CD4-positive, alpha-beta T cell treated with Interleukin-6 for 4 hours (primary cell): ENCODE measurements at regions not wholly inside any gene's neighbourhood (a gene's known extent, or its start where the extent isn't known, plus 50 kb on each side); places are given as distances from the start of the nearest gene placed in this dataset.

Experiments
- DNase-seq: peaks from one replicate; pipeline ENCODE4 v3.0.0-alpha.2; 2020; ENCODE audit warnings: mixed read lengths

DNA sequence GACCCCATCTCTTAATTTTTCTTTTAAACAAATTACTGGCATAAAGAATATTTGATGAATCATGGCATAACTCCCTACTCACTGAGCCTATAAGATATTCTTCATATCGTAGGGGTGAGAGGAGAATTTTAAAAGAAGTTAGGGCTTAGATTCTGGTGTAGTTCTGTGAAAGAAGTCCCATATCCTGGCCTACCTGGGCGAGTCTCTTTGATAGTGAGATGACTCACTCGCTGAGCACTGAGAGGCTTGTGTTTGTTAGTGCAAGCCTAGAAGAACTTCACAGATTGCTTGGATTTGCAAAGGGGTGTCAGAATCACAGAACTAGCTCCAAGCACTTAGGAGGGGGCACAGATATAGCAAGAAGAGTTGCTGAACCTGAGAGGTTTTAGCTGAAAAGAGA, 133.8 kb upstream of the TMC3 start:
- no peak for DNase-seq

DNA sequence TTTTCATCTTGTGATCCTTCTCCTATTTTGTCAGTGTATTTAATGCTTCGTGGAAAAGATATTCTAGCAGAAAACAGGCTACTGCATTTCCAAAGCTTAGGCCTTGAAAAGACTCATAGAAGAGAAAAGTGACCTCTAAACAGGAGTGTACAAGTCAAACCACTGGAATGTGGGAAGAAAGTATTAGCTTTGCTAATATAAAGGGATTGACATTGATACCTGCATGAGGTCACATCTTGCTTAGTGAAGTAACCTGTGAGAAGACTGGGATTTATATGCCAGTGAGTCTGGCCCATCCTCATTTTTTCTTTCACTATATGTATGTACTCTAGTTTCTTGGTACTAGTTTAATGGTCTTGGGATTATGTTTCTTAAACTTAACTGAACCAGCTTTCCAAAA, 132.9 kb upstream of the TMC3 start:
- DNase-seq, result no peak

DNA sequence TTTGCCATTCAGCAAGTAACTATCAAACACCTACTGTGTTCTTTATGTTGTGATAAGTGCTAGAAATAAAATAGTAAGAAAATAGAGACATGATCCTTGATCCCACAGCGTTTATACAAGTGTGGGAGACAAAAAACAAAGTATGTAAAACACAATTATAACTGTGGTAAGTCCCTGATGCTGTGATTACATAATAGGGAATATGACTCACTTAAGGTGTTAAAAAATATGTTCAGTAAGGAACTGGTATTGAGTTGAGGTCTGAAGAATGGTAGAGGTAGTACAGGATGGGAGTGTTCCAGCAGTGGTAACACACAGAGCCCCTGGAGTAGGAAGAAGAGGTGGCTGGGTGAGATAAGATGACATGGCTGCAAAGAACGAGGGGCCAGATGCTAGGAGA, 132.1 kb upstream of the TMC3 start:
- no peak for DNase-seq

DNA sequence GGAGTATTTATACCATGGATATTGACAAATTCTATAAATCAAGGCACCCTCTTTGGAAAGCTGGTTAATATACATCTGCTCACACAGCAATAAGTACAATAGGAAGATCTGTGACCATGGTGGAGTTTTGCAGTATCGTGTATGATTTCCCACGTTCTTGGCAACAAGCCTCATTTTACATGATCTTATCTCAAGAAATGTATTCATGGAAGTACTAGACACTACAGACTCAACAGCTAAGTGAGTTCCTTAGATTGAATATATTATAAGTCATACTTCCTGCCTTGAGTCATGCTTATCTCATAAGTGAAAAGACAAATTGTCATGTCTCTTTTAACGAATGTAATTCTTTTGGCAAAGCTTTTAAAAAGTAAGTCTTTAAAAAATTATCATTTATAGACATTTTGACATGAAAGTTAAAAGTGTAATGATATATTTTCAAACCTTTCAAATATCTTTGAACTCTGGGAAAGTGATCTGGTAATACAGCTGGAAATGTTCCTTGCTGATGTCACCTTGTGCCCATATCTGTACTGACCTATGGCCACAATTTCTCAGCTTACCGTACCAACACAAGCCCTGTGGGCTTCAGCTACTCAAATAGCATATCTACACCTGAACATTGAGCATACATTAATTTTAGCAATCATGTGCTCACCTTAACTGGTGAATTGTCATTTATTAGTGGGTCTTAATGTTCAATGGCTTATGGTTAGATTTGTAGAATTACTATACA, 130.3 kb upstream of the TMC3 start:
- DNase-seq, result no peak

DNA sequence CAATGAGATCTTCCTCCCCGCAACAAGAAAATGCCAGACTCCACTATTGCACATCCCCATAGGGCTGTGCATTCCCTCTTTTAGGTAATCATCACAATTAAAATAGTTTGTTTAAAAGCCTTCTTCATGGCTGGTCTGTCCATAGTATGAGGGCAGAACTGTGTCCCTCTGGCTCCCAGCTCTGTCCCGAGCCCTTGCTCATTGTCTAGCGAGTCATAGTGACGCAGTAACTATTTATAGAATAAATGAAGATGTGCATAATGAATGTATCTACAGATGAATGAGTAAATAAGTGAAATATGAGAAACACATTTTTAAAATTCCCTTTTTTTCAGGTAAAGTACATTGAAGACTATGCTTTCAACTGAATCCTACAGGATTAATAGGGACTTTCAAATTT, 128.4 kb upstream of the TMC3 start:
- no peak for DNase-seq

DNA sequence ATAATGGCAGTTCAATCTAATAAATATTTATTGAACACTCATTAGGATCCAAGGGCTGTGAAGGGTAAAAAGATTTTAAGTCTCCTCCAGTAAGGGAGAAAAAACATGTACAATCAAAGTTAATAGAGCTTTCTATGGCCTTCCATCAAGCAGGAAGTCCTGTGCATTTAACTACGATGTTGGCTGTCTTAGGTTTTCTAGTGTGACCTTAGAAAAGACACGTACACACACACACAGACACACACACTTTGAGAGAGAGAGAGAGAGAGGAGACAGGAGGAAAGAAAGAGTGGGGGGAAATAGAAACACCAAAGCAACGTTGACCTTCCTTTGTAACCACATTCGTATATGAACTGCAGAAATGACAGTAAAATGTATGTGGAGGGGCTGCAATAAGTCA, 126.1 kb upstream of the TMC3 start:
- no peak for DNase-seq

DNA sequence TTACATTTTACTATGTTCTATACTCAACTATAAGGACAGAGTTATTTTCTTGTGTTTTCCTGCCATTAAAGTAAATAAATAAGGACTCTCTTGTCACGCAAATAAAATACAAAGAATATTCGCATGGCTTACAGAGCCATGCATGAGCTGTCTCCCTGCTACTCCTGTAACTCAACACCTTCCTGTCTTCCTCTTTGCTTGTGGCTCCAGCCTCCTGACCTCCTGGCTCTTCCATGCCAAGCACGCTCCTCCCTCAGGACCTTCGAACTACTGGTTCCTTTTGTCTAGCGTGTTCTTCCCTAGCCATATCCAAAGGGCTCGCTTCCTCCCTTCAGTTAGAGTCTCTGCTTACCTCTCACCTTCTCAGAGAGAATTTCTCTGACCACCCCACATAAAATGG, 124.3 kb upstream of the TMC3 start:
- no peak for DNase-seq

DNA sequence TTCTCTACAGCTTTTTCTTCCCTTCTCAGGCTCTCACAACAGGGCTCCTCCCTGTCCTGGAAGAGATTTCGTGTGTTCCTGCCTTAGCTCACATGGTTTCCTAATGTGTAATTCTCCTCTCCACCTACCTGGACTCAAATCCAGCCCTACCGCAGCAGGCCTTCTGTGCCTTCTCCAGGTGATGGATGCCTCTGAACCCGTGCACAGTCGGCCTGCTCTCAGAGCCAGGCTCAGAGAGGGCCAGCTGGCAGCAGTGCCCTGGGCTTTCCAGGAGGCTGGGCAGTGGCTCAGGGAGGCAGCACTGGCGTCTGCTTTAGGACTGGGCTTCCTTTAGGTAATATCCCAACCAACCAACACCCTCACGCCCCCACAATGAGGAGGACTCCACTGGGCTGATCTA, 123.2 kb upstream of the TMC3 start:
- DNase-seq, result no peak

DNA sequence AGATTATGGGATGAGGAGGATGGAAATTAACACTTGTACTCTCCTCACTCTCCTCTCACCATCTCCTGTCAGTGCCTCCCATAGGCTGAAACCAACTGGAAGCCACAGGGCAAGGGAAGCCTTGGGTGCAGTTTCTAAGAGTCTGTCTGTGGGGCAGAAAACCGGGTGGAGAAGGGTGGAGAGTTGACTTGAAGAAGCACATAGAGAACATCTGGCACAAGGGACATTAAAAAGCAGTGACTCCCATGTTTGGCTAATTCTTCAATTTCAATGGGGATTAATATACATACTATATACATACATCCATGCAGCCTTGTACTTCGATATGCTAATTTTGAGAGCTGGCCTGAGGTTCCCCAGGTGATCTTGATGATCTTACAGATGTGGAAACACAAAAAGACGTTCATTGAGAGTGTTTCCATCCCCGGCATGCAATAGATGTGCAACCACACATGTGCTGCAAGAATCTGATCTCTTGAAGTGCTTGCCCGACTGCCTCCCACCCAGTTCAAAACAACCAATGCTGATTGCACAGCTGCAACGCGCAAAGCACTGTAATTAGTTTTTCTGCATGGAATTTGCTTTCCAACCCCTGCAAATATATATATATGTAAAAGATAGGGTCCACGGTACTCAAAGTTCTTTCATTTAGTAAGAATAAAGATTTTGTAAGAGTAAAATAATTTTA, 121.9 kb upstream of the TMC3 start:
- DNase-seq, result no peak

DNA sequence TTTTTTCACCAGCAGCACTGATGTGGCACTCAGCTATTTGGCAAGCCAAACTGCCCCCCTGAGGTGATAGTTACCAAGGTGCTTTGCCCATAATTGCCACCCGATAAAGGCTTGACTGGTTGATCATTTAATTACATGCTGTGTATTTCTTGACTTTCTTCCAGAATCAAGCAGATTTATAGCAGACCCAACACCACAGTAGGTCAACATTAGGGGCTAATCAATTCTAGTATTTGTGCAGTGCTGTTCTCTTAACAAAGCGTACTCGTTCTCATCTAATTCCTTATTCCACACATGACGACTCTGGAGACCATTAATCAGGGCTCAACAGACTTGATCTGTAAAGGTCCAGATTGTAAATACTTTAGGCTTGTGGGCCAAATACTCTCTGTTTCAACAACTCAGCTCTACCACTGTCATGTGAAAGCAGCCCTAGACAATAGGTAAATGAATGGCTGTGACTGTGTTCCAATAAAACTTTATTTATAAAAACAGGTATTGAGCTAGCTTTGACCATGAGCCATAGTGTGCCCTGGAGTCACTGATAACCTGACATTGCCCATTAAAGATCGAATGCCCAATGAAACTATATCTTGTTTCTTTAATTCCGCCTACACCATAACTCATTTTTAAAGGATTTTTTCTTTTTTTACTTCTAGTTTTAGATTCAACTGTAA, 119.1 kb upstream of the TMC3 start:
- no peak for DNase-seq

DNA sequence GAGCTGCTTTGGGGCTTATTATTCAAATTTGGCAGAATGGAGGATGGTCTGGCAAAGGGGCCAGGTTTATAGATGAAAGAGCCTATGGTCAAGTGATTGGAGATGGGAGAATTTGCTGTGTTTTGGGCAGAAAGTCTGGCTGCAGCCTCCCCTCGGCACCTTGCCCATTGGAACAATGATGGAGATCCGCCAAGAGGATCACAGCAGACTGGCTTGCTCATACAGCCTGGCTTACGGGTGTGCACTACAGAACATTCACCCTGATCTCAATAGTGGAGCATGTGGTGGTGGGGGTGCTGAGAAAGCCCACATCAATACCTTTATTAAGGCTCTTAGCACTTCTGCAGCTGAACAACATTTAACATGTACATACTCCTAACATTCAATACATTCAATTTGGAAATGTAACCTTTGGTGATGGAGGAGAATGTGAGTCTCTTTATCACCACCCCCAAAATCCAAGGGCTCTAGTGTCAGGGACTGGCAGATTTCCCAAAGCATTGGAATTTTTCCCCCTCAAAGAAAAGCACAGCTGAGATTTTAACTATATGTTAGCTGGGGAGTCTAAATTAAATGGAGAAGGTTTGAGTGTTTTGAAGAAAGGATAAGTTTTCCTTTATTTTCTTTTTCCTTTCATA, 118.4 kb upstream of the TMC3 start:
- no peak for DNase-seq

DNA sequence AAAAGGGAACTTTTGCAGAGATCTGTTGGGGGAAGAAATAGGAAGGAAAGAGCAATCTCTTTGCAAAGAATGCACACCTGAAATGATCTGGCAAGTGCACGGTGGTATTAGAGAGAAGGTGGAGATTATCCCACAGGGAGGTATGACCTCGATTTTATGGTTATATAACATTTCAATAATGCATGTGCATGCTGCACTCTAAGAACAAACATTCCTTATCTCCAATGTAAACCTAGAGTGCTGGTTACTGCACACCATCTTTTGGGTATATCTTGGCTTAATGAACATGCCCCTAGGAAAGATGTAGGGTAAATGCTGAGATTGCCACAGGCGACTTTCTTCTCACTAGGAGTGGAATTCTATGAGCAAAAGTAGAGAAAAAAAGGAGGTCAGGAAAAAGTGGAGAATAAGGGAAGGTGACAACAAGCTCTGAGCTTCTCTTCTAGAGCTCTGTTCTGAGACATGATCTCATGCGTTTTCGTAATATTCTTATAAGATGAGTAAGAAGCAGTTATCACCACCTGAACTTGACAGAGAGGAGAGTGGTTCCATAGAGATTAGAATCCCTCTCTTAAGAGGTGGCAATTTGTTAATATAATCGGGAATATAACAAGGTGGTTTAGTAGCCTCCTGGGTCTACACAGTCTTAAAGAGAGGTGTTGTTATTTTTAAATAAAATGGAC, 117.5 kb upstream of the TMC3 start:
- DNase-seq, result no peak

DNA sequence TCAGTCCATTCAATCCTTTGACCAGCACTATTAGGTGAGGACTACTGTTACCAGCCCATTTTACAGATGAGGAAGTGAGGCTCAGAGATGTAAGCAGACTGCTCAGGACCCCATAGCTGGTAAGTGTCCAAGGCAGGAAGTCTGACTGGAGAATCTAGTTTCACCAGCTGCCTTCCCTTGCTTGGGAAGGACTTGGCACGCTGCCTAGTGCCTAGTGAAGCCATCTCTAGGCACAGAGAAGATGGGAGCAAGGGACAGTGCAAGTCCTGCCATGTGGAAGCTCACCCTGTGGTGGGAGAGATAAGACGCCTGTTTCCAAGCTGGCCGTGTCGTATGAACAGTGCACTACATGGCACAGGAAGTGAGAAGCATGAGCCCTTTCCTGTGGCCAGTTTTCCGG, 111.8 kb upstream of the TMC3 start:
- no peak for DNase-seq

DNA sequence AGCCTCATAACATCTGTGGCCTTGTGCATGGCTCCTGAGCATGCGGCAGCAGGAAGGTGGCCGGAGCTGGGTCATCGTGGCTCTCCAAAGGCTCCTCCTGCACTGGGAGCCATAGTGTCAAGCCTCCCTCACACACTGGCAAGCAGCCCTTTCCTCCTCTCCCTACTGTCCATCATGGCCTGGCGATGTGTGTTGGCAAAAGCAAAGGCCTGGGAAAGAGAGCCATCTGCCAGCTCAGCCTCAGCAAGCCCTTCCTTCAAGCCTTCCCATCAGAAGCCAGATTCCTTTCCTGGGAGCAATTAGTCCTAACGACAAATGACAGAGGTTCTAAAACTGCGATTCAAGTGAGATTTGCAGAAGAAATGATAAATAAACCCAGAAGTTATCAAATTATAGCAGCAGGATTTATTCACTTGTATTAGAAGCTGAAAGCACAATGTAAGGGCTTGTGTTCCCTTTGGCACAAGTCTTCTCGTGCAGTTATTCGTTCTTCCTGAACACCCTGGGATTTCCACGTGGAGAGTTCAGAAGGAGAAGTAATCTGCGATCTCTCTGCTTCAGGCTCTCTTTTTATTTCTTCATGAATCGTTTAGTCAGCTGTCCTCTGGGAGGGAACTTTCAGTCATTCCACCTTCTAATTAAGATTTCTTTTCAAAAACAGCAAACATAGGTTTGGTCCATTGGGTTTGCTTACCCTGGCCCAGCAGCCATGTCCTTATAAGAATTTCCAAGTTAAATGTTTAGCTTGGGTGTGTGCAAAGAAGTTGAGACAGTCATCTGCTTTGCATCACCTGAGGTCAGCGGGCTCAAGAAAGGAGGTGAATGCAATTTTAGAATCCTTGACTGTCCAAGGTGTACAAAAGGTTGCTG, 110.3 kb upstream of the TMC3 start:
- DNase-seq, result no peak

DNA sequence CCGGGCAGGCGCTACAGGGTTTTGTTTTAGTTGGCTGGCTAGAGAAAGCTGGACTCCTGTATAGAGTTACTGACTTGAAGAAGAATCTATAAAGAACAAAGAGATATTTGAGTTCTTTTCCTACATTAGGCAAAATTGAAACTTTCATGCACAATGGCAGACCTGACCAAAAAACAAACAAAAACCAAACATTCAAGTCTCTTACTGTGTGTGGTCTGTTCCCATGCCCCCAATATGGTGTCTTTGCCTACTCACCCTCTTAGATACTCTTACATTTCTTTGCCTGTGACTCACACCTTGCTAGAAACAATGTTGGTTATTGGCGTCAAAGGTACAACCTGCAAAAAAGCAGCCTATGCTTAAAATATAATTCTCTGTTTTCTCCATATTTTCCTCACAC, 109.5 kb upstream of the TMC3 start:
- DNase-seq, result no peak

DNA sequence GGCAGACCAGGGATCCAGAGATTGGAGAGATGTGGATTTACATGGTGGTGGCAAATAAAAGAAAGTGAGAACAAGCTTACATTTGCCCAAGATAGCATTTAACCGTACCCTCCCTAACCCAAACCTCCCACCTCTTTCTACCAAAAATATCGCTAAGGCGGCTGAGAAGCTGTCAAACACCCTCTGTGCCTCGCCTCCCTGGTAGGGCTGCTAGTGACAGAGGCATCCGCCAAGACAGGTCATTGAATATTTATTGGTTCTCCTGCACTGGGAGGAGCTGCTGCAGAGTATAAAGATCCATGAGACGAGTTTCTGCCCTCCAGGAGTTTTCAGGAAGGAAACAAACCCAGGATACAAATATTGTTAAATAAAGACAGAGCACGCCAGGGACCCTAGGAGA, 107.3 kb upstream of the TMC3 start:
- no peak for DNase-seq

DNA sequence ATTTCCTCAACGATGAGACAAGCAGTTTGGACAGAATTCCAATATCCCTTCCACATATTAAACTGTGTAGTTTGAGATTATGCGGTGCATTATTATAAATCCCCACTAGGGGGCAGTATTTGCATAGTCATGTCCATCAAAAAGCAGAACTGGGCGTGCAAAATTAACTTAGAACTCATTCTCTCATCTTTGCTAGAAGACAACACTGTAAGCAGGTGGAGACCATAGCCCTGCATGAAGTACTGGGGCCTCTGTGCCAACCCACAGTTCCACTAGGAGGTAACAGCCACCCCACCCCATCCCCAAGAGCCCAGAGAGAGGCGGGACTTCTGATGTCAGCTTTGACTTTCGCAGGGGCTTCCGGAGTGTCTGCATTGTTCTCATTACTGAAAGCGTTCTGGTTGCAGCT, 106.6 kb upstream of the TMC3 start:
- DNase-seq, result peak; percentile 21

DNA sequence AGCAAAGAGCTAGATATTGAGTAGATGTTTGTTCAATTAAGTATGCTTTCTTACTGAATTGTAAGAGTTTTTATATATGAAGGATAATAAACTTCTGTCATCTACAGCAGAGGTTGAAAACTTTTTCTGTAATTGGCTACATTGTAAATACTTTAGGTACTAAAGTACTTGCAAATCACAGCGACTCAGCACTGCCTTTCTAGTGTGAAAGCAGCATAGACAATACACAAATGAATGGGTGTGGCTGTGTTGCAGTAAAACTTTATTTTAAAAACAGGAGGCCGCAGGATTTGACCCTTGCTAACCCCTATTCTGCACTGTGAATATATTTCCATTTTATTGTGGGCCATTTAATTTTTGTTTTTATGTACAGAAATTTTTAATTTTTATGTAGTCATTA, 104.3 kb upstream of the TMC3 start:
- no peak for DNase-seq

DNA sequence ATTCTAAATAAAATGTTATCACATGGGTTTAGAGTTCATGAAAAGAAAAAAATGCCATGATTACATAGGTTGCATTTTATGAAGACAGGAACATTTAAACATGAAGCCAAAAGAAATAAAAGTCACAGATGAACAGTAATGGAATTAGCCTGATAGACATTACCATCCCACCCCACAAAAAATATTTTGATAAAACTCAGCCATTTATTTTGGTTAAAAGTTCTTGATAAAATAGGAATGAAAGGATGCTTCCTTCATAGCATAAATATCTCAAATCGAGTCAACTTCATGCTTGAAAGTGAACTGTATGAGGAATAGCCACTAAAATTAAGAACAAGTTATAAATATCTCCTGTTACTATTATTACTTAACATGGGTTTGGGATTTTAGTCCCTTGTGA, 101.9 kb upstream of the TMC3 start:
- no peak for DNase-seq

DNA sequence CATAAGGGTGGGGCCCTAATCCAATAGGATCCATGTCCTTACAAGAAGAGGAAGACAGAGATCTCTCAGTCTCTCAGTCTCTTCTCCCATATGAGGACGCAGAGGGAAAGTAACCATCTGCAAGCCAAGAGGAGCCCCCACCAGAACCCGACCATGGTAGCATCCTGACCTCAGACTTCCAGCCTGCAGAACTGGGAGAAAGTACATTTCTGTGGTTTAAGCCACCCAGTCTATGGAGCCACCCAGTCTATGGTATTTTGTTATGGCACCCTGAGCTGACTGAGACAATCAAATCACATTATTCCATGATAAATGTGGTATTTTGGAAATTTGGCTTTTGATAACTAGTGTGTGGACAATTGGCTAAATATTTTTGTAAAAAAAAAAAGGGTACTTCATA, 101.5 kb upstream of the TMC3 start:
- no peak for DNase-seq

DNA sequence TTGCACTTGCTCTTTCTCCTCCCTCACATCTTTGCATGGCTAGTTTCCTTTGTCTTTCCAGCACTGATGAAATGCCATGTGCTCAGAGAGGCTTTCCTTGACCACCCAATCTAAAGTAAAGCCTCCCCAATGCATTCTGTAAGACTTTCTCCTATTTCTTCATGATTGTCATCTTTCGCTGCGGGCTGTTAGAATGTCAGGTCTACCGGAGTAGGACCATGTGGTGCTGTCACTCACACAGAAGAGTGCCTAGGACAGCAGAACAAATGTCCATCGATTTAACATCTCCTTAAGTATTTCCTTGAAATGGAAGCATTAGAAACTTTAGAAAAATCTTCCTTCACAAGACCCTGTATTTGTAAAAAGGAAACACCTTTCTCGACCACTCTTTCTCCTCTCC, 99.9 kb upstream of the TMC3 start:
- DNase-seq, result no peak

DNA sequence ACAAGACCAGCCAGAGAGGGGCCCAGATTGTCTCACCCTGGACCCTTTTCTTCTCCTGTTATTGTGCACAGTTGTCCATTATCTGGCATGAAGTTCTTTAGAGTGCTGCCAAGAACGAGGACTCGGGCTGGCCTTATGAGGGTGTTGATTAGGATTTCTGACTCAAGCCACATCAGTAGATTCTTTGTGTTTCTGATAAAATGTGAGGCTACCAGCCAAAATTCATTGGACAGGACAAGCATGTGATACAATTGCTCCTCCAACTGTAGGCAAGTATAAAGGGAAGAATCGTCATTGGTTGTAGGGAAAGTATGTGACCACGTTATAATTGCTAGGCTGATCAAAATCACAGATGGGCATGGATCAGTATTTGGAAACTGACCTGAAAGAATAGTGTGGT, 99.2 kb upstream of the TMC3 start:
- DNase-seq, result no peak
